Gastrocnemius medialis (tissue), 4 donors: ENCODE measurements at regions not wholly inside any gene's neighbourhood (a gene's known extent, or its start where the extent isn't known, plus 50 kb on each side); places are given as distances from the start of the nearest gene placed in this dataset.

Source experiments
- CTCF ChIP-seq, 5 experiments: fragments of 450-650 bp in 3 of 5; fragments of 200-600 bp in 2 of 5; sonication (generic) in 2 of 5; IDR thresholded peaks in 4 of 5; conservative IDR thresholded peaks in 1 of 5; 1 replicate in 4 of 5; 2 replicates in 1 of 5; pipeline ENCODE4 v1.5.1; 2016 to 2019; ENCODE audit warnings: antibody characterized with exemption in 5 of 5, mild to moderate bottlenecking in 3 of 5, moderate library complexity in 3 of 5
- POLR2A ChIP-seq, 2 donors: fragments of 450-650 bp; IDR thresholded peaks; one replicate each; pipeline ENCODE4 v1.6.1; 2017; ENCODE audit warnings: antibody characterized with exemption in 2 of 2, mild to moderate bottlenecking in 2 of 2, moderate library complexity in 2 of 2

GRCh38 chr17:33377837-33378595 lies 84.9 kb upstream of the ASIC2 start:
- TF ChIP-seq CTCF (IDR thresholded peaks at IDR 0.05 in 4 of 5, conservative IDR thresholded peaks at IDR 0.05 in 1 of 5) (no peak), POLR2A (IDR thresholded peaks at IDR 0.05) (no peak)
